ENCODE measurements at regions not wholly inside any gene's neighbourhood (a gene's known extent, or its start where the extent isn't known, plus 50 kb on each side); places are given as distances from the start of the nearest gene placed in this dataset.

DNA sequence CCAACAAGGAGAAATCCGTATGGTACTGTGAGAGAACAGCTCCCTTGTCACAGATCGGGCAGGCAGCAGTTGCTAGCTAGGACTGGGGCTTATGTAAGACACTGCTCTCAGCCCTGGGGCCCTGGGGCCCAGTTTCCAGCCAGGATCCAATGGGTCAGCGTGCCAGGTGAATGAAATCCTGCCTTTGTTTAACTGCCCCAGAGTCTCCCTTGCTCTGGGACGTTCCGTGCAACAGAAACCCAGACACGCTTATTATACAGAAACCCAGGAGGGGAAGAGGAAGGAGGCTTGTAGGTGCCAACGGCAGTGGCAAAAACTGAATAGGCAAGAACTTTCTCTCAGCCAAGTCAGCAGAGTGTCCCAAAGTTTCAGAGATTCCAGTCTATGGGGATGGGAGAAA, 110.6 kb downstream of the DIO2 start:
- Histone ChIP-seq H3K9ac (ENCODE audit: low read length) (no peak overlapping the region), H3F3A (ENCODE audit: insufficient read depth, low read length, poor library complexity, severe bottlenecking) (no peaks in the 10 kb centered on the region), H3K9me3 (ENCODE audit: low read length) (no peaks in the 10 kb centered on the region), H3K36me3 (ENCODE audit: insufficient read depth, low read length) (no peaks in the 10 kb centered on the region), H2AFZ (ENCODE audit: low read depth, low read length) (no peak overlapping the region), H3K9me2 (ENCODE audit: insufficient read depth, low read length) (no peaks in the 10 kb centered on the region), H3K4me3 (ENCODE audit: low read length) (no peak overlapping the region), H3K27ac (ENCODE audit: low read length) (no peak overlapping the region), H3K27me3 (ENCODE audit: insufficient read depth, low read depth, low read length) (no peaks in the 10 kb centered on the region), H3K79me2 (replicated peaks; ENCODE audit: insufficient read depth, low read length) (no peaks in the 10 kb centered on the region), H3K4me2 (ENCODE audit: low read length) (no peak overlapping the region), H4K20me1 (ENCODE audit: insufficient read depth) (no peaks in the 10 kb centered on the region)
- TF ChIP-seq EP300 (conservative IDR thresholded peaks at IDR 0.05; ENCODE audit: poor library complexity, severe bottlenecking) = no peak
- no peak for TF ChIP-seq RAD21 (conservative IDR thresholded peaks at IDR 0.05)
- no peak for TF ChIP-seq TAF1 (IDR thresholded peaks at IDR 0.05; ENCODE audit: low read depth)
- no peak for TF ChIP-seq SMC3 (conservative IDR thresholded peaks at IDR 0.05; ENCODE audit: poor library complexity)
- TF ChIP-seq, protein P1, sequence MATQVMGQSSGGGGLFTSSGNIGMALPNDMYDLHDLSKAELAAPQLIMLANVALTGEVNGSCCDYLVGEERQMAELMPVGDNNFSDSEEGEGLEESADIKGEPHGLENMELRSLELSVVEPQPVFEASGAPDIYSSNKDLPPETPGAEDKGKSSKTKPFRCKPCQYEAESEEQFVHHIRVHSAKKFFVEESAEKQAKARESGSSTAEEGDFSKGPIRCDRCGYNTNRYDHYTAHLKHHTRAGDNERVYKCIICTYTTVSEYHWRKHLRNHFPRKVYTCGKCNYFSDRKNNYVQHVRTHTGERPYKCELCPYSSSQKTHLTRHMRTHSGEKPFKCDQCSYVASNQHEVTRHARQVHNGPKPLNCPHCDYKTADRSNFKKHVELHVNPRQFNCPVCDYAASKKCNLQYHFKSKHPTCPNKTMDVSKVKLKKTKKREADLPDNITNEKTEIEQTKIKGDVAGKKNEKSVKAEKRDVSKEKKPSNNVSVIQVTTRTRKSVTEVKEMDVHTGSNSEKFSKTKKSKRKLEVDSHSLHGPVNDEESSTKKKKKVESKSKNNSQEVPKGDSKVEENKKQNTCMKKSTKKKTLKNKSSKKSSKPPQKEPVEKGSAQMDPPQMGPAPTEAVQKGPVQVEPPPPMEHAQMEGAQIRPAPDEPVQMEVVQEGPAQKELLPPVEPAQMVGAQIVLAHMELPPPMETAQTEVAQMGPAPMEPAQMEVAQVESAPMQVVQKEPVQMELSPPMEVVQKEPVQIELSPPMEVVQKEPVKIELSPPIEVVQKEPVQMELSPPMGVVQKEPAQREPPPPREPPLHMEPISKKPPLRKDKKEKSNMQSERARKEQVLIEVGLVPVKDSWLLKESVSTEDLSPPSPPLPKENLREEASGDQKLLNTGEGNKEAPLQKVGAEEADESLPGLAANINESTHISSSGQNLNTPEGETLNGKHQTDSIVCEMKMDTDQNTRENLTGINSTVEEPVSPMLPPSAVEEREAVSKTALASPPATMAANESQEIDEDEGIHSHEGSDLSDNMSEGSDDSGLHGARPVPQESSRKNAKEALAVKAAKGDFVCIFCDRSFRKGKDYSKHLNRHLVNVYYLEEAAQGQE (IDR thresholded peaks at IDR 0.05; ENCODE audit: borderline replicate concordance) = no peak
- TF ChIP-seq CTCF (IDR thresholded peaks at IDR 0.05; ENCODE audit: poor library complexity, severe bottlenecking) = no peak
- no peak for TF ChIP-seq POLR2AphosphoS5 (IDR thresholded peaks at IDR 0.05)
- TF ChIP-seq EZH2 (IDR thresholded peaks at IDR 0.05; ENCODE audit: borderline replicate concordance, insufficient read depth, low read length, poor library complexity, severe bottlenecking) = no peak
- TF ChIP-seq MXI1 (conservative IDR thresholded peaks at IDR 0.05; ENCODE audit: poor library complexity, severe bottlenecking) = no peak

GRCh38 chr14:80095623-80096022, 115.7 kb downstream of the DIO2 start:
- H3K9ac ChIP-seq (ENCODE audit: low read length) = no peak overlapping the region
- no peak overlapping the region for H3K4me3 ChIP-seq (ENCODE audit: low read length)
- no peak overlapping the region for H3K27ac ChIP-seq (ENCODE audit: low read length)
- no peaks in the 10 kb centered on the region for H4K20me1 ChIP-seq (ENCODE audit: insufficient read depth)
- no peaks in the 10 kb centered on the region for H3K79me2 ChIP-seq (replicated peaks; ENCODE audit: insufficient read depth, low read length)
- no peaks in the 10 kb centered on the region for H3K27me3 ChIP-seq (ENCODE audit: insufficient read depth, low read depth, low read length)
- no peaks in the 10 kb centered on the region for H3K9me3 ChIP-seq (ENCODE audit: low read length)
- H2AFZ ChIP-seq (ENCODE audit: low read depth, low read length) = no peak overlapping the region
- no peaks in the 10 kb centered on the region for H3K36me3 ChIP-seq (ENCODE audit: insufficient read depth, low read length)
- H3K4me2 ChIP-seq (ENCODE audit: low read length) = no peak overlapping the region
- H3K9me2 ChIP-seq (ENCODE audit: insufficient read depth, low read length) = no peaks in the 10 kb centered on the region
- H3F3A ChIP-seq (ENCODE audit: insufficient read depth, low read length, poor library complexity, severe bottlenecking) = no peaks in the 10 kb centered on the region
- TF ChIP-seq POLR2AphosphoS5 (IDR thresholded peaks at IDR 0.05) = no peak
- TF ChIP-seq TAF1 (IDR thresholded peaks at IDR 0.05; ENCODE audit: low read depth) = no peak
- TF ChIP-seq SMC3 (conservative IDR thresholded peaks at IDR 0.05; ENCODE audit: poor library complexity) = no peak

- no peak overlapping the region for H2AFZ ChIP-seq (ENCODE audit: low read depth, low read length)
- no peaks in the 10 kb centered on the region for H3K27me3 ChIP-seq (ENCODE audit: insufficient read depth, low read depth, low read length)
- no peaks in the 10 kb centered on the region for H3K9me2 ChIP-seq (ENCODE audit: insufficient read depth, low read length)
- TF ChIP-seq EP300 (conservative IDR thresholded peaks at IDR 0.05; ENCODE audit: poor library complexity, severe bottlenecking) (no peak), POLR2AphosphoS5 (IDR thresholded peaks at IDR 0.05) (no peak)
- no peaks in the 10 kb centered on the region for H4K20me1 ChIP-seq (ENCODE audit: insufficient read depth)
- H3K9ac ChIP-seq (ENCODE audit: low read length) = no peak overlapping the region
- no peak overlapping the region for H3K4me3 ChIP-seq (ENCODE audit: low read length)
- no peak overlapping the region for H3K27ac ChIP-seq (ENCODE audit: low read length)
- no peaks in the 10 kb centered on the region for H3K9me3 ChIP-seq (ENCODE audit: low read length)
- H3K79me2 ChIP-seq (replicated peaks; ENCODE audit: insufficient read depth, low read length) = no peaks in the 10 kb centered on the region
- H3K36me3 ChIP-seq (ENCODE audit: insufficient read depth, low read length) = no peaks in the 10 kb centered on the region
- no peak overlapping the region for H3K4me2 ChIP-seq (ENCODE audit: low read length)
- H3F3A ChIP-seq (ENCODE audit: insufficient read depth, low read length, poor library complexity, severe bottlenecking) = no peaks in the 10 kb centered on the region
Observed at GRCh38 chr14:80087411-80087810, 123.9 kb downstream of the DIO2 start.

All from neural cell (in vitro differentiated cells).